Endodermal cell (in vitro differentiated cells): ENCODE measurements at regions not wholly inside any gene's neighbourhood (a gene's known extent, or its start where the extent isn't known, plus 50 kb on each side); places are given as distances from the start of the nearest gene placed in this dataset.

Experiments used
- DNase-seq: peaks from one replicate; pipeline ENCODE4 v3.0.0-alpha.2; 2017
- H3K27ac ChIP-seq: 2 replicates; pipeline ENCODE4 v1.5.1; 2013; ENCODE audit warnings: mild to moderate bottlenecking, low read depth, low read length, moderate library complexity
- H3K27me3 ChIP-seq: 2 replicates; pipeline ENCODE4 v1.6.1; 2013; ENCODE audit warnings: mild to moderate bottlenecking, low read length, moderate library complexity; ENCODE audit not compliant: insufficient read depth, control insufficient read depth, poor library complexity, severe bottlenecking
- H3K36me3 ChIP-seq: 2 replicates; pipeline ENCODE4 v1.7.0; 2013; ENCODE audit warnings: mild to moderate bottlenecking, low read length, moderate library complexity; ENCODE audit not compliant: control insufficient read depth, insufficient read depth
- H3K4me1 ChIP-seq: one replicate; pipeline ENCODE4 v1.7.0; 2013; ENCODE audit warnings: low read length; ENCODE audit not compliant: control insufficient read depth, insufficient read depth
- H3K4me3 ChIP-seq: 2 replicates; pipeline ENCODE4 v1.5.1; 2013; ENCODE audit warnings: mild to moderate bottlenecking, low read length, moderate library complexity
- H3K9ac ChIP-seq: 2 replicates; pipeline ENCODE4 v1.6.1; 2013; ENCODE audit warnings: mild to moderate bottlenecking, low read length, moderate library complexity; ENCODE audit not compliant: poor library complexity, severe bottlenecking; ENCODE audit errors: extremely low read depth
- H3K9me3 ChIP-seq: 2 replicates; pipeline ENCODE4 v1.6.1; 2013; ENCODE audit warnings: mild to moderate bottlenecking, low read length, moderate library complexity; ENCODE audit not compliant: control insufficient read depth
- H3K27ac Mint-ChIP-seq: 2 replicates; pipeline ENCODE4 v1.8.0; 2020; ENCODE audit warnings: mixed read lengths
- H3K27me3 Mint-ChIP-seq: 2 replicates; pipeline ENCODE4 v1.8.0; 2021; ENCODE audit warnings: mild to moderate bottlenecking, mixed read lengths; ENCODE audit not compliant: insufficient read depth
- H3K36me3 Mint-ChIP-seq: 2 replicates; pipeline ENCODE4 v1.8.0; 2020; ENCODE audit warnings: low read depth, mixed read lengths
- H3K4me1 Mint-ChIP-seq: 2 replicates; pipeline ENCODE4 v1.8.0; 2020; ENCODE audit warnings: mixed read lengths
- H3K4me3 Mint-ChIP-seq: 2 replicates; pipeline ENCODE4 v1.8.0; 2020; ENCODE audit warnings: mild to moderate bottlenecking, moderate library complexity, mixed read lengths
- H3K9me3 Mint-ChIP-seq: 2 replicates; pipeline ENCODE4 v1.8.0; 2020; ENCODE audit warnings: mild to moderate bottlenecking, mixed read lengths
- WGBS, 2 experiments: methylation state at CpG; one replicate each; pipeline versions ENCODE4 v1.1.5 to v1.1.7; 2013; ENCODE audit warnings: missing lambda C conversion rate in 2 of 2, mixed read lengths in 1 of 2; ENCODE audit not compliant: insufficient coverage in 1 of 2, insufficient read length in 1 of 2; 5-methylcytosine and 5-hydroxymethylcytosine counted together
- TF ChIP-seq, protein P1 (sequence below): fragments of 200-600 bp; sonication (generic); conservative IDR thresholded peaks from 2 replicates; pipeline ENCODE4 v1.5.0; 2021; ENCODE audit warnings: antibody characterized with exemption, mild to moderate bottlenecking

DNA sequence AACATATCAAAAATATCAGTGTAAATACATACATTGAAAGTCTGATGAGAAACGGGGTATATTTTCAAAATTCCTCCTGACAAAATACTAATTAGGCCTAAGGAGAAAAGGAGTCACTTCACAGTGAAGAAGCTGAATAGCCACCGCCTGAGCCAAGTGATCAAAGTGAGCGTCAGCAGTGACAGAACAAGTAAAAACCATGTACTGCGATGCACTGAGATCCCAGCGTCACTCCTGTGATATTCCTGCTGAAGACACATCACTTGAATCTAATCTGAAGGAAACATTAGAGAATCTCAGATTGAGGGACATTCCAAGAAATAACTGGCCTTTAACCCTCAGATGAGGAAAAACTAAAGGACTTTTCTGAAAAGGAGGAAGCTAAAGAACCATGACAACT, 285.3 kb downstream of the EN1 start:
- Mint-ChIP-seq H3K27ac (no peak overlapping the region), H3K36me3 (no peaks in the 10 kb centered on the region), H3K4me3 (no peak overlapping the region), H3K27me3 (peaks cover 16% of the 10 kb centered on the region), H3K4me1 (peaks cover 3% of the 10 kb centered on the region), H3K9me3 (no peaks in the 10 kb centered on the region)
- Histone ChIP-seq H3K27ac (no peak overlapping the region), H3K36me3 (no peaks in the 10 kb centered on the region), H3K4me1 (peaks cover 3% of the 10 kb centered on the region), H3K27me3 (peaks cover under 1% of the 10 kb centered on the region), H3K9ac (no peak overlapping the region), H3K9me3 (no peaks in the 10 kb centered on the region), H3K4me3 (no peak overlapping the region)
- TF ChIP-seq, protein P1, sequence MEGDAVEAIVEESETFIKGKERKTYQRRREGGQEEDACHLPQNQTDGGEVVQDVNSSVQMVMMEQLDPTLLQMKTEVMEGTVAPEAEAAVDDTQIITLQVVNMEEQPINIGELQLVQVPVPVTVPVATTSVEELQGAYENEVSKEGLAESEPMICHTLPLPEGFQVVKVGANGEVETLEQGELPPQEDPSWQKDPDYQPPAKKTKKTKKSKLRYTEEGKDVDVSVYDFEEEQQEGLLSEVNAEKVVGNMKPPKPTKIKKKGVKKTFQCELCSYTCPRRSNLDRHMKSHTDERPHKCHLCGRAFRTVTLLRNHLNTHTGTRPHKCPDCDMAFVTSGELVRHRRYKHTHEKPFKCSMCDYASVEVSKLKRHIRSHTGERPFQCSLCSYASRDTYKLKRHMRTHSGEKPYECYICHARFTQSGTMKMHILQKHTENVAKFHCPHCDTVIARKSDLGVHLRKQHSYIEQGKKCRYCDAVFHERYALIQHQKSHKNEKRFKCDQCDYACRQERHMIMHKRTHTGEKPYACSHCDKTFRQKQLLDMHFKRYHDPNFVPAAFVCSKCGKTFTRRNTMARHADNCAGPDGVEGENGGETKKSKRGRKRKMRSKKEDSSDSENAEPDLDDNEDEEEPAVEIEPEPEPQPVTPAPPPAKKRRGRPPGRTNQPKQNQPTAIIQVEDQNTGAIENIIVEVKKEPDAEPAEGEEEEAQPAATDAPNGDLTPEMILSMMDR, result no peak
- WGBS, 2 experiments, result 90 to 97% methylated on average over 4 to 5 of the region's 5 CpGs
- no peak for DNase-seq

DNA sequence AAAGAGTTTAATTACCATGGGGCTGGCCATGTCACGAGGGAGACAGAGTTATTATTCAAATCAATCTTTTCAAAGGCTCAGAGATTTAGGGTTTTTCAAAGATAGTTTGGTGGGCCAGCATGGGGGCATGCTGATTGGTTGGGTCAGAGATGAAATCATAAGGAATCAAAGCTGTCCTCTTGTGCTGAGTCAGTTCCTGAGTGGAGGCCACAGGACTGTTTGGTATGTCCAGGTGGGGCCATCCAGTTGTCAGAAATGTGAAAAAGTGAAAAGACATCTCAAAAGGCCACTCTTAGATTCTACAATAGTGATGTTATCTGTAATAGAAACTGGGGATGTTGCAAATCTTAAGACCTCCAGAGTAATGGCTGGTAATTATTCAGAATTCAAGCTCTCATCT, 288.6 kb downstream of the EN1 start:
- DNase-seq, result no peak
- no peaks in the 10 kb centered on the region for H3K9me3 Mint-ChIP-seq
- TF ChIP-seq, protein P1, result no peak
- H3K27me3 Mint-ChIP-seq, result peaks cover 6% of the 10 kb centered on the region
- H3K4me1 ChIP-seq, result peaks cover 3% of the 10 kb centered on the region
- H3K4me3 ChIP-seq, result no peak overlapping the region
- no peaks in the 10 kb centered on the region for H3K9me3 ChIP-seq
- 97 to 100% methylated on average over 1 of the region's 1 CpG for WGBS, 2 experiments
- no peak overlapping the region for H3K27ac Mint-ChIP-seq
- no peaks in the 10 kb centered on the region for H3K36me3 Mint-ChIP-seq
- peaks cover 3% of the 10 kb centered on the region for H3K4me1 Mint-ChIP-seq
- H3K4me3 Mint-ChIP-seq, result no peak overlapping the region
- H3K9ac ChIP-seq, result no peak overlapping the region
- H3K27ac ChIP-seq, result no peak overlapping the region
- H3K36me3 ChIP-seq, result no peaks in the 10 kb centered on the region
- peaks cover 11% of the 10 kb centered on the region for H3K27me3 ChIP-seq

GRCh38 chr2:118557791-118558190, 289.7 kb downstream of the EN1 start:
- H3K4me1 ChIP-seq, result peaks cover 3% of the 10 kb centered on the region
- 84 to 98% methylated on average over 7 to 9 of the region's 9 CpGs for WGBS, 2 experiments
- no peak overlapping the region for H3K4me3 ChIP-seq
- no peak overlapping the region for H3K27ac Mint-ChIP-seq
- TF ChIP-seq, protein P1, result no peak
- peaks cover 4% of the 10 kb centered on the region for H3K4me1 Mint-ChIP-seq
- H3K27ac ChIP-seq, result no peak overlapping the region
- no peaks in the 10 kb centered on the region for H3K9me3 Mint-ChIP-seq
- peaks cover 9% of the 10 kb centered on the region for H3K27me3 Mint-ChIP-seq
- no peak overlapping the region for H3K4me3 Mint-ChIP-seq
- H3K36me3 Mint-ChIP-seq, result no peaks in the 10 kb centered on the region
- H3K9ac ChIP-seq, result no peak overlapping the region
- no peaks in the 10 kb centered on the region for H3K36me3 ChIP-seq
- peaks cover 20% of the 10 kb centered on the region for H3K27me3 ChIP-seq
- DNase-seq, result no peak
- H3K9me3 ChIP-seq, result no peaks in the 10 kb centered on the region
